ENCODE measurements at regions not wholly inside any gene's neighbourhood (a gene's known extent, or its start where the extent isn't known, plus 50 kb on each side); places are given as distances from the start of the nearest gene placed in this dataset.

- no peak for TF ChIP-seq CTCF (IDR thresholded peaks at IDR 0.05; ENCODE audit: low read depth, low read length)
- TF ChIP-seq POLR2A (IDR thresholded peaks at IDR 0.05; ENCODE audit: extremely low read depth, insufficient read length), result no peak
Observed at GRCh38 chr18:78199002-78199401, 780.6 kb upstream of the SALL3 start.
